ENCODE measurements at regions not wholly inside any gene's neighbourhood (a gene's known extent, or its start where the extent isn't known, plus 50 kb on each side); places are given as distances from the start of the nearest gene placed in this dataset.

GRCh38 chr2:83565181-83565580 is 893.9 kb downstream of the SUCLG1 start:
- DNase-seq (ENCODE audit: low read depth), result no peak

- no peak for DNase-seq (ENCODE audit: low read depth)
These were observed 897.5 kb downstream of the SUCLG1 start for GRCh38 chr2:83561592-83561991.

GRCh38 chr2:83536556-83536955 is 922.5 kb downstream of the SUCLG1 start:
- DNase-seq (ENCODE audit: low read depth), result no peak

- DNase-seq (ENCODE audit: low read depth), result no peak
These were observed 924.7 kb downstream of the SUCLG1 start for GRCh38 chr2:83534416-83534815.

GRCh38 chr2:83531206-83531826 is 927.8 kb downstream of the SUCLG1 start:
- no peak for DNase-seq (ENCODE audit: low read depth)

- no peak for DNase-seq (ENCODE audit: low read depth)
These were observed 930.3 kb downstream of the SUCLG1 start for GRCh38 chr2:83528767-83529166.

- no peak for DNase-seq (ENCODE audit: low read depth)
These were observed 936.1 kb downstream of the SUCLG1 start for GRCh38 chr2:83522891-83523493.

GRCh38 chr2:83517727-83518368 is 941.2 kb downstream of the SUCLG1 start:
- no peak for DNase-seq (ENCODE audit: low read depth)

GRCh38 chr2:83516503-83516902 is 942.6 kb downstream of the SUCLG1 start:
- no peak for DNase-seq (ENCODE audit: low read depth)

- DNase-seq (ENCODE audit: low read depth), result no peak
These were observed 971.6 kb downstream of the SUCLG1 start for GRCh38 chr2:83487451-83487850.

- DNase-seq (ENCODE audit: low read depth), result no peak
These were observed 977.6 kb downstream of the SUCLG1 start for GRCh38 chr2:83481436-83481835.

- DNase-seq (ENCODE audit: low read depth), result no peak
These were observed 981.0 kb downstream of the SUCLG1 start for GRCh38 chr2:83478037-83478436.

- DNase-seq (ENCODE audit: low read depth), result no peak
These were observed 983.7 kb downstream of the SUCLG1 start for GRCh38 chr2:83475371-83475770.

GRCh38 chr2:83471655-83472054 is 987.4 kb downstream of the SUCLG1 start:
- DNase-seq (ENCODE audit: low read depth), result no peak

GRCh38 chr2:83470928-83471327 is 988.2 kb downstream of the SUCLG1 start:
- DNase-seq (ENCODE audit: low read depth), result no peak

- no peak for DNase-seq (ENCODE audit: low read depth)
These were observed 994.6 kb downstream of the SUCLG1 start for GRCh38 chr2:83464444-83464843.

GRCh38 chr2:83462881-83463280 is 996.2 kb downstream of the SUCLG1 start:
- no peak for DNase-seq (ENCODE audit: low read depth)

- no peak for DNase-seq (ENCODE audit: low read depth)
These were observed 997.9 kb downstream of the SUCLG1 start for GRCh38 chr2:83461135-83461534.

GRCh38 chr2:83459456-83459855 is 999.6 kb downstream of the SUCLG1 start:
- no peak for DNase-seq (ENCODE audit: low read depth)

GRCh38 chr2:83435989-83436388 is 1023.1 kb downstream of the SUCLG1 start:
- no peak for DNase-seq (ENCODE audit: low read depth)

- no peak for DNase-seq (ENCODE audit: low read depth)
These were observed 1038.1 kb downstream of the SUCLG1 start for GRCh38 chr2:83420993-83421392.

GRCh38 chr2:83394134-83394904 is 1064.8 kb downstream of the SUCLG1 start:
- no peak for DNase-seq (ENCODE audit: low read depth)

- no peak for DNase-seq (ENCODE audit: low read depth)
These were observed 1070.3 kb downstream of the SUCLG1 start for GRCh38 chr2:83388804-83389203.

Measured in T follicular helper cell (primary cell).